CMK (cell line): ENCODE measurements at regions not wholly inside any gene's neighbourhood (a gene's known extent, or its start where the extent isn't known, plus 50 kb on each side); places are given as distances from the start of the nearest gene placed in this dataset.

ENCODE experiments used
- DNase-seq: peaks from one replicate; pipeline ENCODE4 v3.0.0-alpha.2; 2010; ENCODE audit warnings: low read depth

DNA sequence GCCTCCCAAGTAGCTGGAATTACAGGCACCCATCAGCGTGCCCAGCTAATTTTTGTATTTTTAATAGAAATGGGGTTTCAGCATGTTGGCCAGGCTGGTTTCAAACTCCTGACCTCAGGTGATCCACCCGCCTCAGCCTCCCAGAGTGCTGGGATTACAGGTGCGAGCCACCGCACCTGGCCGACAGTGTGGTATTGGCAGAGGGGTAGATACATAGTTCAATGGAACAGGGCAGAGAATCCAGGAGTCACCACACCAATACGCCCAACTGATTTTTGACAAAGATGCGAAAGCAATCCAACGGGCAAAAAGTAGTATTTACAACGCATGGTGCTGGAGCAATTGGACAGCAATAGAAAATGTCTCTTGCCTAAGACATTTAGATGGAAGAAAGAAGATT is 164.0 kb upstream of the PPP1R26 start:
- DNase-seq: no peak

- DNase-seq: no peak
Observed at GRCh38 chr9:135320331-135320730, 159.3 kb upstream of the PPP1R26 start.

DNA sequence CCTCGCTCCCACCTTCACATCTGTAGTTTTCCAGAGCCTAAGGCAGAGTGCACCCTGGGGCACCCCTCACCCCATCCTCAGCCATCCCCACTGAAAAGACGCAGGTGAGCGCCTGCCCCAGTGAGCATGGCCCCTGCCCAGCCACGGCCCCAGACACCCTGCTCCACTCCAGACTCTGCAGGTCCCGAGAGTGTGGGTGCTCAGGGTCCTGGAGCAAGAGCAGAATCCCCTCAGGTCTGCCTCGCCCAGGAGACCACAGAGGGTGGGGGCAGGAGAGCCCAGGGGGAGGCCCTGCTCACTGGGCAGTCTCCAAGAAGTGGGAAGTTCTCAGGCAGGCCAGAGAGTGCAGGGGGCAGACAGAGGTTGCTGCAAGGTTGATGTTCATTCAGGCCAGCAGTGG is 158.6 kb upstream of the PPP1R26 start:
- DNase-seq: no peak

GRCh38 chr9:135321580-135321979 is 158.0 kb upstream of the PPP1R26 start:
- DNase-seq: no peak

DNA sequence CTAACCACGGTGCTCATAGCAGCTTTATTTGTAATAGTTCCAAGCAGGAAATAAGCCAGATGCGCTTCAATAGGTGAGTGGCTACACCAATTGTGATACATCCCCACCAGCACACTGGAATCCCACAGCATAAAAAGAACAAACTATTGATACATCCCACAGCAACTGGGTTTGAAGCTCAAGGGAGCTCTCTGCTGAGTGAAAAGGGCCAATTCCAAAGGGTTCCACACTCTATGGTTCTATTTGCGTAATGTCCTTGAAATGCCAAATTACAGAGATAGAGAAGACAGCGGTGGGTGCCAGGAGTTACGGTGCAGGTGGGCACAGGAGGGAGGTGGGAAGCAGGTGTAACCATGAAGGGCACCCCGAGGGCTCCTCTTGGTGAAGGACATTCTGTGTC is 155.3 kb upstream of the PPP1R26 start:
- no peak for DNase-seq

GRCh38 chr9:135326141-135326540 is 153.4 kb upstream of the PPP1R26 start:
- DNase-seq: no peak

- no peak for DNase-seq
Observed at GRCh38 chr9:135326633-135327152, 152.9 kb upstream of the PPP1R26 start.

DNA sequence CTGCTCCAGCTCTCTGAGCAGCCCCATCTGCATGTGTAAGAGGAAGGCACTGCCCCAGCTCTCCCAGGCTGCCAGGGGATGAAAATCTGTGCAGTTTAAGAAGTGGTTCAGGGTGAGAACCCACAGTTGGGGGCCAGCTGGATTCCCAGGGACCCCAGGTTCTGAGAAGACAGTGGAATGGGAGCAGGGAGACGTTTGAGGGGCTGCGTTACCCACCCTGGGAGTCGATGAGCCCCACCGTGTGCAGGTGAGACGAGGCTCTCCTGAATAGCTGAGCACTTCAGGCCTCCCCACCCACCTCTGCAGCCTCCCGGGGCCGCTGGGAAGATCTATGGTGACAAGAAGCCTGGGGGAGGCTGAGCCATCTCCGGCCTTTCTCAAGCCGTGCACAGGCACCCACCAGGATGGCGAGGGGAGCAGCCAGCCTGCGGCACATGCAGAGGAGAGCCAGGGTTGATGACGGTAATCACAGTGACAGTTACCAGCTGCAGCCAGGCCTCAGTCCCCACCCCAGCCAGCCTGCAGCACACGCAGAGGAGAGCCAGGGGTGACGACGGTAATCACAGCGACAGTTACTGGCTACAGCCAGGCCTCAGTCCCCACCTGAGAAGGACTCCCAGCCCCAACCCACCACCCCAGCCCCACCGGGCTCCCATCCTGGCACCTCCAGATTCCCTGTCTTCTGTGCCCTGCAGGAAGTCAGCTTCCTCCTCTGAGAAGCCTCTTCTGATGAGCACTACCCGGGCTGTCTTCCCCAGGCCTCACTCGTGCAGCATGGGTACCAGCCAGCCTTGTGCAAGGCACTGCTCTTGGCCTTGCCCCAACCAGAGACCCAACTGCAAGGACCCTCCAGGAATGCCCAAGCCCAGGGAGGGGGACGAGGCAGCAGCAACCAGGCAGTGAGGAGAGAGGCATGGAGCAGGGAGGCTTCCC is 150.8 kb upstream of the PPP1R26 start:
- DNase-seq: no peak

GRCh38 chr9:135329571-135330306 is 149.8 kb upstream of the PPP1R26 start:
- no peak for DNase-seq

DNA sequence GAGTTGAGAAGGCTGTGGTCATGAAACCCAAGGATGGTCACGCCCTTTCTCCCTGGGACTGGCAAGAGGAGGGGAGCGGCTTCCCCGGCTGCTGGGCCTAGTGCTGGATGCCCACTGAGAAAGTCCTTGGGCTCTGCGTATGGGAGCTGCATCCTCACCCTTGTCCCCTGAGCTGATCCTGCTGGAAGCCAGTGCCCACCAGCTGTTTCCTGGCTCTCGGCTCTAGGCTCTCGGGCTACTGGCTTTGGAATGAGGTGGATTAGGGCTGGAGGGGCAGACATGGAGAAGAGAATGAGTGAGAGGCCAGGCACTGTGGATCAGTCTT is 149.3 kb upstream of the PPP1R26 start:
- no peak for DNase-seq

GRCh38 chr9:135330685-135331590 is 148.6 kb upstream of the PPP1R26 start:
- DNase-seq: no peak

DNA sequence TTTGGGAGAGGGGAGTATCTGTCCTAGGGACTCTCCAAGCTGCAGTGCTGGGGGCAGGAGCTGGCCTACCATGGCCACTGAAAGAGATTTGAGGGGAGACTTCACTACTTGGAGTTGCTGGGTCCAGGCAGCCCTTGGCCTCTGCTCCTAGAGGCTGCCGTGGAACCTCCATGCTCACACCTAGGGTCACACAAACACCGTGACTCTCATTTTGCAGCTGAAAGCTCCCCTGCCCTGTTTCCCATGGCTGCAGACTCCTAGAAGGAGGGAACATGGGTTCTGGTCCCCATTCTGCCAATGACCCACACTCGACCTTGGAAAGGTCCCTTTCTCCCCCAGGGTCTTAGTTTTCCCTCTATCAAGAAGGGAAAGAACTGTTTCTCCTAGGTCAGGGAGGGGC is 147.1 kb upstream of the PPP1R26 start:
- no peak for DNase-seq

DNA sequence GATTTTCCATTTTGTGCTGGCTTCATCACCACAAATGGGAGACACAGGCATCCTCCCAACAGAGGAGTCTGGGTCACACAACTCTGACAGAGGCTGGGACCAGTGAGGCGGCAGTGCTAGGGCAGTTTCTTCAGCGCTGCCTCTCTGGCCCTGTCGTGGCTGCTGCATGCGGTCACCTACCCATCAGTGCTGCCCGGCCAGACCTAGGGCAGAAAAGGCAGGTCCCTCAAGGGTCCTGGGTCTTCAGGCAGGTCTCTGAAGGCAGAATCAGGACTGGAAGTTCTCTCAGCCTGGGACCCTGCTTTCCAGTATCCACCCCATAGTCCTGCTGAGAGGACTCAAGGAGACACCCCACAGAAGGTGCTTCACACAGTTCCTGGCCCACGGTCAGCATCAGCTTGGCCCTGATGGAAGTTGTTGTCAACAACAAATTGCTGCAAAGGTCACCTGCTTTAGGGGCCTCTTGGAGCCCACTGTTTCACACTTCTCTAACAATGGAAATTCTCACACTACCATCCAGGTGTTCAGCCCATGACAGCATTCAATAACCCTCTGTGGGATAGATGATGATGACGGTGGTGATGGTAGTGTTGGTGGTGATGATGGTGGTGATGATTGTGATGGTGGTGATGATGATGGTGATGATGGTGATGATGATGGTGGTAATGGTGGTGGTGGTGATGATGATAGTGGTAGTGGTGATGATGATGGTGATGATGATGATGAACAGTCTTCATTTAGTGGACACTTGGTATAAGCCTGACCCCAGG is 146.4 kb upstream of the PPP1R26 start:
- no peak for DNase-seq

GRCh38 chr9:135334953-135335460 is 144.6 kb upstream of the PPP1R26 start:
- no peak for DNase-seq

DNA sequence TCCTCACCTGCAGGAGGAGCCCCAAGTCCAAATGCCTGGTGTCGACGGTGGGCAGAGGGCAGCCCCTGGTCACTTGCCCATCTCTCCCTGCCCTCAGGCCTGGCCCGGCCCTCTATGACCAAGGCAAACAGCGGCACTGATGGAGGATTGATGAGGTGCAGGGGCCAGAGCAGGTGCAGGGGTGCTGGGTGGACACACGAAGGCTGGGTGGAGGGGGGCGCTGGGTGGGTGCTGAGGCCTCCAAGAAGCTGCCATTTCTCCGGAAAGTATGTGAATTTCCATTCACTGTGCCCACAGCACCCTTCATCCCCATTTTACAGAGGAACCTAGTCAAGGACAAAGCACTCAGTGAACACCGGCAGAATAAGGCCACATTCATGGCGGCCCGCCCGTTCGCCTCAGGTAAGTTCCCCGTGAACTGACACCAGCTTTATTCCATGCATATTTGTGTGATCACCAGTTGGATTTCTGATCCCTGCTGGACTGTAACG is 143.8 kb upstream of the PPP1R26 start:
- no peak for DNase-seq

GRCh38 chr9:135336722-135337527 is 142.7 kb upstream of the PPP1R26 start:
- DNase-seq: no peak

- no peak for DNase-seq
Observed at GRCh38 chr9:135338546-135338945, 141.0 kb upstream of the PPP1R26 start.

GRCh38 chr9:135339378-135339973 is 140.1 kb upstream of the PPP1R26 start:
- DNase-seq: no peak

DNA sequence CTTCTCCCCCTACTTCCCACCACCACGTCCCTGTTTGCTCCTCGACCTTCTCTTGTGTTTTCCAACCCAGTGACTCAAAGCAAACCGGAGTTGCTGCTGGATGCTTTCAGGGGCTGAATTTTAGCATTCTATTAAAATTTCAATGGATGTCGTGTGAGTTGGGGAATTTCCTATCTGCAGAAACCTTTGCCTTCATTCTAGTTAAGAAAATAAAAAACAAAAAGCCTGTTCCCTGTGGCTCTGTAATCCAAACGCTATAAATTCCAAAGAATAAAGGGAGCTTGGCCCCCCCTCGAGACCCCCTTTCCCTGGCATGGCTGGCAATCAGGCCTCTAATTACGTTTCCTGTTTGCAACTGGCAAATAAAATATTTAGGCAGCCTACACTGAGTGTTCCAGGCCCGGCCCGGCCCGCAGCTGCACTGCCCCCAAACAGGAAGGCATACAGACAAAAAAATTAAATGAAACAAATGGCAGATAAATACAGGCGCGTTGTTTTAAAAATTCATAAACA is 139.4 kb upstream of the PPP1R26 start:
- DNase-seq: no peak
